Ureter (tissue), 1 donor: ENCODE measurements at regions not wholly inside any gene's neighbourhood (a gene's known extent, or its start where the extent isn't known, plus 50 kb on each side); places are given as distances from the start of the nearest gene placed in this dataset.
"Not testable (repeated sequence)": the region's sequence is repeated elsewhere in the genome, so short reads cannot be mapped to it uniquely, and the experiment has no call there.

ENCODE experiments used
- DNase-seq: peaks from one replicate; pipeline ENCODE4 v3.0.0-alpha.2; 2020; ENCODE audit warnings: low spot score
- donor health status: DM: yes; HTN: yes; CAD: no.

DNA sequence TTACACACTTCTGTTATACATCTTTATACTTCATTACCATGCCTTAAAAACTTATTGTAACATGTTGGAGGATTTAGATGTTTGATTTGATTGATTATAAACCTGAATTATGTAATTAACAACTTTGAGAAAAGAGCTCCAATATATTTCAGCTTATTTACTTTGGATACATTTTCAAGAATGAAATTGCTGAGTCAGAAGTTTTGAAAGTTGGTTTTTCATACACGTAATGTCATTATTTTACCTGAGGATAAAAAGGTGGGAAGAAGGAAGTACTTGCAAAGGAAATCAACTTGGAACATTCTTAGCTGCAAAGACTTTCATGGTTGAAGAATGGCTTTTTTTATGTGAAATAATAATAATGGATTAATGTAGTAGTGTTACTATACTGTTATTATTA is 677.2 kb downstream of the FAM181B start:
- DNase-seq: no peak

DNA sequence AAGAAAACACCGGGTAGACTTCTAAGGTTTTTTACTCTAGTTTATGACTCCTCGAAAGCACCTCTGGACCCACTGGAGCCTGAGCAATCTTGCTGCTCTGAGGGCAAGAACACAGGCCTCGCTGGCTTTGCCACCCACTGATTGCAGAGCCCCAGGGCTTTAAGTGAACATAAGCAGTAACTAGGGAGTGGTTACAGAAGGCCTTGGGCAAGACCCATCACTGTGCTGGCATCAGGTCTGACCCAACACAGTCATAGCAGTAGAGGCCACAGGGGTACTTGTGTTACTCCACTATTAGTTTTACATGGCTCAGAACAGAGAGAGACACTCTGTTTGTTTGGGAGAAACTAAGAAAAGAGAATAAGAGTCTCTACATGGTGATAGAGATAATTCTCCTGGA is 684.5 kb downstream of the FAM181B start:
- no peak for DNase-seq

- no peak for DNase-seq
Observed at GRCh38 chr11:82047200-82047599, 686.5 kb downstream of the FAM181B start.

DNA sequence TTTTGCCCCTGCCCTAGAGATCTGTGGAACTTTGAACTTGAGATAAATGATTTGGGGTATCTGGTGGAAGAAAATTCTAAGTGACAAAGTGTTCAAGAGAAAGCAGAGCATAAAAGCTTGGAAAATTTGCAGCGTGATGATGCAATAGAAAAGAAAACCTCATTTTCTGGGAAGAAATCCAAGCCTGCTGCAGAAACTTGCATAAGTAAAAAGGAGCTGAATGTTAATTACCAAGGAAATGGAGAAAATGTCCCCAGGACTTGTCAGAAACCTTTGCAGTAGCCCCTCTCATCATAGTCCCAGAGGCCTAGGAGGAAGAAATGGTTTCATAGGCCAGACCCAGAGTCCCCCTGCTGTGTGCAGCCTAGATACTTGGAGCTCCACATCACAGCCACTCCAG is 686.9 kb downstream of the FAM181B start:
- no peak for DNase-seq

DNA sequence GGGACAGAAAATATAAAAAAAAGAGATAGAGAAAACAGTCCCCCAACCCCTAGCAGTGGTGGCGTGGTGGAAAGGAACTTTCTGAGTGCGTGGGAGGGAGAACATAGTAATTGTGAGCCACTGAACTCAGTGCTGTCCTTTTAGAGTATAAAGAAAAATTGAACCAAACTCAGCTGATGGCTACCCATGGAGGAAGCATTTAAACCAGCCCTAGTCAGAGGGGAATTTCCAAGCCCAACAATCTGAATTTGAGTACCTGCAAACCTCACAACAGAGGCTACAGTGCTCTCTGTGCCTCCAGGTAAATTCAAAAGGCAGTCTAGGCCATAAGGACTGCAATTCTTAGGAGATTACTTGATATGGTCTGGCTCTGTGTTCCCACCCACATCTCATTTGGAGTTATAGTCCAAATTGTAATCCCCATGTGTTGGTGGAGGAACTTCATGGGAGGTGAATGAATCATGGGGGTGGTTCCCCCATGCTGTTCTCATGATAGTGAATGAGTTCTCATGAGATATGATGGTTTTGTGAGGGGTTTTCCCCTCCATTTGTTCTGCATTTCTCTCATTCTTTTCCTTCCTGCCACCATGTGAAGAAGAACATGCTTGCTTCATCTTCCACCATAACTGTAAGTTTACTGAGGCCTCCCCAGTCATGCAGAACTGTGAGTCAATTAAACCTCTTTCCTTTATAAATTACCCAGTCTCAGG is 687.8 kb downstream of the FAM181B start:
- no peak for DNase-seq

DNA sequence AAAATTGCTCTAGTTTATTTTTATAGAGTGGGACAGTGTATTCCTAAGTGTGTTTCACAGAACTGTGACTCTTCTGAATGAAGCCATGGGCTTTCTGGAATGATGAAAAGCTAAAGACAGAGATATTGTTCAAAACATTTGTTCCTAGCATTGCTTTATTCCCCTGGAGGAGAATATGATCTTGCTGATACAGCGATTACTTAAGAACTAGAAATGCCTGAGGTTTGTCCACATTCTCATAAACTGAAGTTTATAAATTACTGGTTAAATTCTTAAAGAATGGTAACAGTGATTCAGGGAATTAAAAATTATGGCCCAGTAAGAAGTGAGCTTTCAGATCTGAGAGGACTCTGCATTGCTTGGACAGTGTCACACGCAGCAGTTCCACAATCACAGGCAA is 690.3 kb downstream of the FAM181B start:
- no peak for DNase-seq

DNA sequence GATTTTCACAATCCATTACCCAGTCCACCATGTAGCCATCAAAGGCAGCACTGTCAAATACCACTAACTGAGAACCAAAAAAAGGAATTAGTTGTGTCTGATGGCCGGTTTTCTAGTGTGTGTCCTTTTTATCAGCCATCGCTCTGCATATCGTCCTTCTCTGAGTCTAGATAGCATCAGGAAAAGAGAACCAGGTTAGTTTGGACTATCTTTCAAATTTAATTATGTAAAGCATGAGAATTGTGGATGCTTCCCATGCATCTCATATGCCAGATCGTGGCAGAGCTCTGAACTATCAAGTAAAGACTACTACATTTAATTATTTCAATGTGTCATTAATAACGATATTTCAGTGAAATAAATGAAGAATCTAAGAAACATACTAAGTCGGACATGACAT is 691.9 kb downstream of the FAM181B start:
- no peak for DNase-seq

GRCh38 chr11:82038154-82038553 is 695.5 kb downstream of the FAM181B start:
- no peak for DNase-seq

DNA sequence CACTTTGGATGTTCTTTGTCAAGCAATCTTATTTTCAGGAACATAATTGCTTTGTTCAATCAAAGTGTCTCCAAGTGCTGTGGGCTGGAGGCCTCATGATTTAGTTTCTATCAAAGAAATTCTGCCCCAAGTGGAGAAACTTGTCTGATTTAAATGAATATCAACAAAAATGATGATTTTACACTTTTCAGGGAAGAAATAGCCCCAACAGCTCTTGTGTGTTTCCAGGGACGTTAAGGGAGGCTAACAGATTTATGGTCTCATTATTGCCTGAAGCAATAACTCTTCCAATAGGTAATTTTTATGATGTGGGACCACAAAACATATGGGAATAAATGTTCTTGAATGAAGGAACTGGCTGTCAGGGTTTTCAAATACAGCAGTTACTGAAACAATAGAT is 699.1 kb downstream of the FAM181B start:
- no peak for DNase-seq

GRCh38 chr11:82027335-82027734 is 706.3 kb downstream of the FAM181B start:
- DNase-seq: not testable (repeated sequence)

GRCh38 chr11:82024760-82025159 is 708.9 kb downstream of the FAM181B start:
- DNase-seq: no peak

DNA sequence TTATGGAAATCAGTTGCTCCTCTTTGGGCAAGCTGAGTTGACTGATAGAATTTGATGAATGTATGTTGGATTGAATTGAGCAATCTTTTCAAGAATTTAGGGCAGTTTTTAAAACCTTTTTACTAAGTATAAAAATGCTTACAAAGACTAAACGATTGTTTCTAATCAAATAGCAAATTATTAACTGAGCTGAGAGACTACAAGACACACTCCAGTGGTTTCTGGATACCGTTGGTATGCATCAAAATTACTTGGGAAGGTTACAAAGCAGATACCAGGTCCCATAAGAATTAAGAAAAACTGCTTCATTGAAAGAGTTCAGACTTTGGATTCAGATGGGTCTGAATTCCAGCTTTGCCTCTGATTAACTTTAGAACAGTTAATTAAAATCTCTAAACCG is 721.4 kb downstream of the FAM181B start:
- DNase-seq: no peak

DNA sequence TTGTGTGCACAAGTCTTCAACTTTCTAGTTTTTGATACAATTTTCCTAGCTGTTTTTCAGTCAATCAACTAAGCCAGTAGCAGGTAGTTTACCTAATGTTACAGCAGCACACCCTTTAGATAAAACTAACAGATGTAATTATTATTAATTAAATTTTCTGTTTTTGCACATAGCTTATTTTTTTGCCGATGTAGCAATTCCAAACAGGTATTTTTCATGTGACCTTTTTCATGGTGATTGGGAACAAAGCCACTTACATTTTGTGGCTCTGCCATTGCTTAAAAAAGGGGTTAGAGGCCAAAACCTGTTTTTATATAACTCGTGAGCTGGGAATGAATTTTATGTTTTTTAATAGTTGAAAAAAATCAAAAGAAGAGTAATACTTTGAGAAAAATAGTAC is 724.5 kb downstream of the FAM181B start:
- no peak for DNase-seq

GRCh38 chr11:82007521-82007920 is 726.1 kb downstream of the FAM181B start:
- DNase-seq: no peak

- no peak for DNase-seq
Observed at GRCh38 chr11:82004537-82005213, 729.0 kb downstream of the FAM181B start.

GRCh38 chr11:82003671-82004515 is 729.8 kb downstream of the FAM181B start:
- no peak for DNase-seq

GRCh38 chr11:82003024-82003423 is 730.6 kb downstream of the FAM181B start:
- DNase-seq: no peak

DNA sequence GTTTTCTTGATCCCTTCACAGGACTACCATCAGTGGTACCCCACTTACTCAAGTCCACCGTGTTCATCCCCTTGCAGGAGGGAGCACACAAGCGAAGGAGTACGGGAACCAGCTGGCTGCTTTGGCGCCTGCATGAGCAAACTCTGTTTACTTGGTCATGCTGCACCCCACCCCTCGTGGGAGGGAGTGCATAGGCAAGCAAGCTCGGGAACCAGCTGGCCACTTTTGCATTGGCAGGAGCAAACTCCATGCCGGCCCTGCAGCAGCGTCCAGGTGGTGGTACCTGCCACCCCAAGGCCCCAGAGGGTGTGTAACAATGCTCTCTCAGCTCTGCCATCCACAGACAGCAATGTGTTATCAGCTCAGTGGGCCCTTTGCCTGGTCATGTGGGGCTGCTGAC is 737.8 kb downstream of the FAM181B start:
- DNase-seq: no peak

DNA sequence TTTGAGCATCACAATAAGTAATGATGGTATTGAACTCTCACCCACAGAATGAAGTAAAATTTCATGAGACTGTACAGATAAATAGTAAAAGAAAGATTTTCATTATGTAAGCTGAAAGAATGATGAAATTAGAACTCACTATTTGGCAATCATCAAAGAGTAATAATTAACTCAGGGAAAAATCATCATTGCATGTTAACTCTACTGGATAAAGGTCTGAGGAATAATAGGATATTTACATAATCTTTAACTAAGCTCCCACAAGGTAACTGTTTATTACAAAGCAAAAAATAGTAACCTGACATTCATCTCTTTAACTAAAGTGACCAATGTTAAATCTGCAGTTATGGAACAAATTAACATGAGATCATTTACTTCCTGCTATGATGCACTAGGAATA is 739.9 kb downstream of the FAM181B start:
- DNase-seq: no peak

DNA sequence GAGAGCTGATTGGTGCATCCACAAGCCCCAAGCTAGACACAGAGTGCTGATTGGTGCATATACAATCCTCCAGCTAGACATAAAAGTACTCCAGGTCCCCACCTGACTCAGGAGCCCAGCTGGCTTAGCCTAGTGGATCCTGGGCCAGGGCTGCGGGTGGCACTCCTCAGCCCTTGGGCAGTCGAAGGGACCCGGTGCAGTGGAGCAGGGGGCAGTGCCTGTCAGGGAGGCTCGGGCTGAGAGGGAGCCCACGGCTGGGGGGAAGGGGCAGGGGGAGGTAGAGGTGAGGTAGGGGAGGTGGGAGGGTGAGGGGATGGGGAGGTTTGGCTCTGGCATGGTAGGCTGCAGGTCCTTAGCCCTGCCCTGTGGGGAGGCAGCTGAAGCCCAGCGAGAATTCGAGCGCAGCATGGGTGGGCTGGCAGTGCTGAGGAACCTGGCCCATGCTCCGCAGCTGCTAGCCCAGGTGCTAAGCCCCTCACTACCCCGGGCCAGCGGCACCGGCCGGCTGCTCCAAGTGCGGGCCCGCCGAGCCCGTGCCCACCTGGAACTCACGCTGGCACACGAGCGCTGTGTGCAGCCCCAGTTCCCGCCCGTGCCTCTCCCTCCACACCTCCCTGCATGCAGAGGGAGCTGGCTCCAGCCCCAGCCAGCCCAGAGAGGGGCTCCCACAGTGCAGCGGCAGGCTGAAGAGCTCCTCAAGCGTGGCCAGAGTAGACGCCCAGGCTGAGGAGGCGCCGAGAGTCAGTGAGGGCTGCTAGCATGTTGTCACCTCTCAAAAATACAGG is 742.8 kb downstream of the FAM181B start:
- no peak for DNase-seq

GRCh38 chr11:81989093-81989492 is 744.6 kb downstream of the FAM181B start:
- no peak for DNase-seq
